Activated CD8-positive, alpha-beta T cell treated with anti-CD3 and anti-CD28 coated beads, Interleukin-2, amount 10 ng/mL, durations not matched to agents 7 days and 5 days (primary cell): ENCODE measurements at regions not wholly inside any gene's neighbourhood (a gene's known extent, or its start where the extent isn't known, plus 50 kb on each side); places are given as distances from the start of the nearest gene placed in this dataset.

ENCODE experiments used
- ATAC-seq: fragments of 150-1000 bp; cut with Tn5 transposase; one replicate; pipeline ENCODE4 v1.10.0; 2021; ENCODE audit warnings: moderate library complexity
- CTCF ChIA-PET: fragments of 350-600 bp; sonication (Branson Sonifier 250); formaldehyde crosslinking; loops from one replicate; lab custom pipeline; 2021; ENCODE audit warnings: antibody characterized with exemption; lab: Charles Lee
- POLR2A ChIA-PET: fragments of 350-600 bp; sonication (Branson Sonifier 250); formaldehyde crosslinking; loops from one replicate; lab custom pipeline; 2021; ENCODE audit warnings: antibody characterized with exemption; lab: Charles Lee
- DNase-seq: peaks from one replicate; pipeline ENCODE4 v3.0.0-alpha.2; 2020
- H3K27ac Mint-ChIP-seq: one replicate; pipeline ENCODE4 v1.8.0; 2021; ENCODE audit warnings: mild to moderate bottlenecking, mixed read lengths
- H3K27me3 Mint-ChIP-seq: one replicate; pipeline ENCODE4 v1.8.0; 2021; ENCODE audit warnings: low read depth, mixed read lengths
- H3K36me3 Mint-ChIP-seq: one replicate; pipeline ENCODE4 v1.8.0; 2021; ENCODE audit warnings: low read depth, mixed read lengths
- H3K4me1 Mint-ChIP-seq: one replicate; pipeline ENCODE4 v1.8.0; 2021; ENCODE audit warnings: low read depth, mixed read lengths
- H3K4me3 Mint-ChIP-seq: one replicate; pipeline ENCODE4 v1.8.0; 2021; ENCODE audit warnings: mild to moderate bottlenecking, mixed read lengths
- H3K9me3 Mint-ChIP-seq: one replicate; pipeline ENCODE4 v1.8.0; 2022; ENCODE audit warnings: mixed read lengths; ENCODE audit not compliant: insufficient read depth

GRCh38 chr5:159697530-159697929 lies 218.8 kb upstream of the ADRA1B start:
- DNase-seq = no peak
- Mint-ChIP-seq H3K4me1 (no peaks in the 10 kb centered on the region), H3K4me3 (no peak overlapping the region), H3K27me3 (no peaks in the 10 kb centered on the region), H3K27ac (no peak overlapping the region), H3K9me3 (no peaks in the 10 kb centered on the region), H3K36me3 (no peaks in the 10 kb centered on the region)
- ChIA-PET CTCF (no interaction called here), POLR2A (no interaction called here)
- ATAC-seq = no peak

GRCh38 chr5:159698322-159698721 lies 218.0 kb upstream of the ADRA1B start:
- POLR2A ChIA-PET = no interaction called here
- CTCF ChIA-PET = no interaction called here
- H3K36me3 Mint-ChIP-seq = no peaks in the 10 kb centered on the region

GRCh38 chr5:159700016-159700415 lies 216.3 kb upstream of the ADRA1B start:
- DNase-seq = no peak
- Mint-ChIP-seq H3K4me3 (no peak overlapping the region), H3K9me3 (no peaks in the 10 kb centered on the region), H3K27me3 (peaks cover 2% of the 10 kb centered on the region), H3K27ac (no peak overlapping the region), H3K4me1 (no peaks in the 10 kb centered on the region), H3K36me3 (no peaks in the 10 kb centered on the region)
- POLR2A ChIA-PET = no interaction called here
- no peak for ATAC-seq
- CTCF ChIA-PET = no interaction called here

More at GRCh38 chr5:159698322-159698721, 218.0 kb upstream of the ADRA1B start:
- Mint-ChIP-seq H3K27ac (no peak overlapping the region), H3K27me3 (no peaks in the 10 kb centered on the region), H3K4me1 (no peaks in the 10 kb centered on the region), H3K4me3 (no peak overlapping the region), H3K9me3 (no peaks in the 10 kb centered on the region)
- DNase-seq (no peak), ATAC-seq (no peak)

GRCh38 chr5:159702301-159702700 lies 214.0 kb upstream of the ADRA1B start:
- POLR2A ChIA-PET = no interaction called here
- ATAC-seq = no peak

GRCh38 chr5:159702826-159703225 lies 213.5 kb upstream of the ADRA1B start:
- ATAC-seq (no peak), DNase-seq (no peak)
- Mint-ChIP-seq H3K4me1 (no peaks in the 10 kb centered on the region), H3K9me3 (no peaks in the 10 kb centered on the region), H3K27ac (no peak overlapping the region), H3K36me3 (no peaks in the 10 kb centered on the region), H3K4me3 (no peak overlapping the region), H3K27me3 (peaks cover 2% of the 10 kb centered on the region)
- POLR2A ChIA-PET = no interaction called here
- CTCF ChIA-PET = no interaction called here

More at GRCh38 chr5:159702301-159702700, 214.0 kb upstream of the ADRA1B start:
- Mint-ChIP-seq H3K4me1 (no peaks in the 10 kb centered on the region), H3K36me3 (no peaks in the 10 kb centered on the region), H3K27me3 (peaks cover 2% of the 10 kb centered on the region), H3K9me3 (no peaks in the 10 kb centered on the region), H3K4me3 (no peak overlapping the region), H3K27ac (no peak overlapping the region)
- no peak for DNase-seq
- CTCF ChIA-PET = no interaction called here

GRCh38 chr5:159704160-159704559 lies 212.1 kb upstream of the ADRA1B start:
- peaks cover 2% of the 10 kb centered on the region for H3K27me3 Mint-ChIP-seq
- H3K27ac Mint-ChIP-seq = no peak overlapping the region
- no peaks in the 10 kb centered on the region for H3K9me3 Mint-ChIP-seq
- no peak for DNase-seq
- ATAC-seq = no peak
- ChIA-PET POLR2A (no interaction called here), CTCF (interaction anchor here (0.9 kb wide), 1 partner anchor 12 kb away, joined by 3 read pairs; no protein-coding TSS in a partner anchor)
- no peaks in the 10 kb centered on the region for H3K4me1 Mint-ChIP-seq
- H3K36me3 Mint-ChIP-seq = no peaks in the 10 kb centered on the region
- H3K4me3 Mint-ChIP-seq = no peak overlapping the region

GRCh38 chr5:159705948-159706347 lies 210.3 kb upstream of the ADRA1B start:
- Mint-ChIP-seq H3K27me3 (peaks cover 2% of the 10 kb centered on the region), H3K9me3 (no peaks in the 10 kb centered on the region), H3K36me3 (no peaks in the 10 kb centered on the region), H3K4me3 (no peak overlapping the region), H3K27ac (no peak overlapping the region), H3K4me1 (no peaks in the 10 kb centered on the region)
- ChIA-PET POLR2A (no interaction called here), CTCF (no interaction called here)
- no peak for ATAC-seq
- DNase-seq = no peak

- POLR2A ChIA-PET = no interaction called here
- CTCF ChIA-PET = no interaction called here
Observed at GRCh38 chr5:159708090-159708489, 208.2 kb upstream of the ADRA1B start.

GRCh38 chr5:159712672-159713071 lies 203.6 kb upstream of the ADRA1B start:
- H3K36me3 Mint-ChIP-seq = no peaks in the 10 kb centered on the region
- ATAC-seq = no peak
- no peak for DNase-seq
- H3K27ac Mint-ChIP-seq = no peak overlapping the region
- ChIA-PET POLR2A (no interaction called here), CTCF (no interaction called here)
- H3K9me3 Mint-ChIP-seq = no peaks in the 10 kb centered on the region
- H3K27me3 Mint-ChIP-seq = peaks cover 10% of the 10 kb centered on the region
- H3K4me3 Mint-ChIP-seq = no peak overlapping the region
- no peaks in the 10 kb centered on the region for H3K4me1 Mint-ChIP-seq

More at GRCh38 chr5:159708090-159708489, 208.2 kb upstream of the ADRA1B start:
- no peak overlapping the region for H3K4me3 Mint-ChIP-seq
- H3K27ac Mint-ChIP-seq = no peak overlapping the region
- no peaks in the 10 kb centered on the region for H3K9me3 Mint-ChIP-seq
- DNase-seq (no peak), ATAC-seq (no peak)
- no peaks in the 10 kb centered on the region for H3K4me1 Mint-ChIP-seq
- H3K27me3 Mint-ChIP-seq = peaks cover 7% of the 10 kb centered on the region
- no peaks in the 10 kb centered on the region for H3K36me3 Mint-ChIP-seq

- ChIA-PET CTCF (no interaction called here), POLR2A (no interaction called here)
- DNase-seq (no peak), ATAC-seq (no peak)
- H3K27me3 Mint-ChIP-seq = peaks cover 10% of the 10 kb centered on the region
- H3K36me3 Mint-ChIP-seq = no peaks in the 10 kb centered on the region
- H3K4me3 Mint-ChIP-seq = no peak overlapping the region
- H3K27ac Mint-ChIP-seq = no peak overlapping the region
- no peaks in the 10 kb centered on the region for H3K9me3 Mint-ChIP-seq
- no peaks in the 10 kb centered on the region for H3K4me1 Mint-ChIP-seq
Observed at GRCh38 chr5:159713254-159713653, 203.0 kb upstream of the ADRA1B start.

- peaks cover 10% of the 10 kb centered on the region for H3K27me3 Mint-ChIP-seq
- no peaks in the 10 kb centered on the region for H3K36me3 Mint-ChIP-seq
- DNase-seq = no peak
- H3K9me3 Mint-ChIP-seq = no peaks in the 10 kb centered on the region
- H3K27ac Mint-ChIP-seq = no peak overlapping the region
- ChIA-PET CTCF (no interaction called here), POLR2A (no interaction called here)
- H3K4me3 Mint-ChIP-seq = no peak overlapping the region
- H3K4me1 Mint-ChIP-seq = no peaks in the 10 kb centered on the region
- ATAC-seq = no peak
Observed at GRCh38 chr5:159713773-159714172, 202.5 kb upstream of the ADRA1B start.

- ChIA-PET POLR2A (no interaction called here), CTCF (no interaction called here)
- ATAC-seq (no peak), DNase-seq (no peak)
- Mint-ChIP-seq H3K4me1 (no peaks in the 10 kb centered on the region), H3K9me3 (no peaks in the 10 kb centered on the region), H3K4me3 (no peak overlapping the region), H3K36me3 (no peaks in the 10 kb centered on the region), H3K27ac (no peak overlapping the region), H3K27me3 (peaks cover 25% of the 10 kb centered on the region)
Observed at GRCh38 chr5:159725475-159725874, 190.8 kb upstream of the ADRA1B start.

- H3K36me3 Mint-ChIP-seq = no peaks in the 10 kb centered on the region
- peaks cover 2% of the 10 kb centered on the region for H3K4me1 Mint-ChIP-seq
- H3K4me3 Mint-ChIP-seq = no peak overlapping the region
- ATAC-seq (no peak), DNase-seq (no peak)
- H3K9me3 Mint-ChIP-seq = no peaks in the 10 kb centered on the region
- ChIA-PET POLR2A (no interaction called here), CTCF (no interaction called here)
- H3K27ac Mint-ChIP-seq = no peak overlapping the region
- peaks cover 35% of the 10 kb centered on the region for H3K27me3 Mint-ChIP-seq
Observed at GRCh38 chr5:159727167-159727566, 189.1 kb upstream of the ADRA1B start.
